Fibroblast of skin of abdomen (primary cell): ENCODE measurements at regions not wholly inside any gene's neighbourhood (a gene's known extent, or its start where the extent isn't known, plus 50 kb on each side); places are given as distances from the start of the nearest gene placed in this dataset.
"Not testable (repeated sequence)": the region's sequence is repeated elsewhere in the genome, so short reads cannot be mapped to it uniquely, and the experiment has no call there.

Experiments used
- DNase-seq: peaks from one replicate; pipeline ENCODE4 v3.0.0-alpha.2; 2013

- no peak for DNase-seq
These were observed 52.2 kb upstream of the C10orf90 start for GRCh38 chr10:126722726-126723125.

DNA sequence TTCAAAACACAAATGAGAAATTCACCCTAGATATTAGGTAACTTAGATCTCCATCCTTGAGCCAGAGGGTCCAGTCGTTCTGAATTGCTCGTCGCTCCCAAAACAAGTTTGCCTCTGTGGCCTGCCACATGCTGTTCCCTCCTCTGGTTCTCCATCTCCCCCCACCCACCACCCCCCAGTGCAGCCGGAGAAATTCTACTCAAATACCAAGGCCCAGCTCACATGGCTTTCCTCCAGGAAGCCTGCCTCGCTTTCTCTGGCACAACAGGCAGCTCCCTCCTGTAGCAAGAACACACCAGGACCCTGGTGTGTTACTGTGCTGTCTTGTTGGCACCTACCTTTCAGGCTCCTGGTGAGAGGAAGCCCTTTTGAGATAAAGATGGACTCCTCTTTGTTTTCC is 52.7 kb upstream of the C10orf90 start:
- DNase-seq = no peak

DNA sequence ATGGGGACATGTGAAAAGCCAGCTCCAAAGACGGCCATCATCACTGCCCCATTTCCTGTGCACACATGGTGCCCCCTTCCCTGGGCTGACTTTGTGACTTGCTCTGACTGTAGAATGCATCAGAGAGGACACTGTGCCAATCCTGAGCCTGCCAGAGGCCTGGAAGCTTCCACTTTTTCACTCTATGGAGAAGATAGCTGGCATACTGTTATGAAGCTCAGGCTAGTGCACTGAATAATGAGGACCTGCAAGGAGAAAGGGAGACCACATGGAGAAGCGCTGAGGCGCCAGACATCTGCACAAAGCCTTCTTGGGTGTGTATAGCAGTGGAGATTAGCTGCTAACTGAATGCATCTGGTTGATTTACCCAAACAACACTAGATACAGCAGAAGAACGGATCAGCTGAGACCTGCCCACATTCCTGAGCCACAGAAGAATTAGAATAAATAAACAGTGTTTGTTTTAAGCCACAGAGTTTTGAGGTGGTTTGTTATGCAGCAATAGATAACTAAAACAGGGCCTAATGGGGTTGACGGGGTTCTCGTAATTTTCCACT is 58.9 kb upstream of the C10orf90 start:
- no peak for DNase-seq

DNA sequence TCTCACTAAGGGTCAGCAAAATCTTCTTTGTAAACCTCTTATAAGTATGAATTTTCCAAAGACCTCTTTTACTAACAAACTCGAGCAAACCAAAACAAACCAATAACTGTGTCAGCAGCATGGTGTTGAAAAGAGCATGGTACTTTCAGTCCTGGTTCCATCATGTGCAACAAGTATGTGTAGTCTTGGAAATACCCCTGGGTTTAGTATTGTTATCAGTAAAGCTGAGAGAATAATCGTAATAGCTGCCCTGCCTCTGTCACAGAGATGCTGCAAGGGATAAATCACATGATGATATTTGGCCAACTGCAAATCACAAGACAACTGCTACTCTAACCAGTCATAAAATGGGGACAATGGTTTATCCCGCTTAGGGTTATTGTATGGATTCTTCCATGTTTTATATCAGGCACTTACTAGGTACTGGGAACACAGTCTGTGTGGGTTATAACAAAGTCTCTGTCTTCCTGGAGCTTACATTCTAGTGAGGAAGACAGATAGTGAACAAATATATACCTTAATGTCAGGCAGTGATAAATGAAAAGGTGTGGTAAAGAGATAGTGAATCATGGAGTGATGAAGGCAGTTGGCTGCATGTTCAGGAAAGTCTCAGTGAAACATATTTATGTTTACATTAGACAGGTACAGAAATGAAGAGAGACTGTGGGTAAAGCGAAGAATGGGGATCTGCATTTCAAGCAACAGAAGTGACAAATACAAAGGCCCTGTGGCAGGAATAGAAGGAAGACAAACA is 60.5 kb upstream of the C10orf90 start:
- no peak for DNase-seq

DNA sequence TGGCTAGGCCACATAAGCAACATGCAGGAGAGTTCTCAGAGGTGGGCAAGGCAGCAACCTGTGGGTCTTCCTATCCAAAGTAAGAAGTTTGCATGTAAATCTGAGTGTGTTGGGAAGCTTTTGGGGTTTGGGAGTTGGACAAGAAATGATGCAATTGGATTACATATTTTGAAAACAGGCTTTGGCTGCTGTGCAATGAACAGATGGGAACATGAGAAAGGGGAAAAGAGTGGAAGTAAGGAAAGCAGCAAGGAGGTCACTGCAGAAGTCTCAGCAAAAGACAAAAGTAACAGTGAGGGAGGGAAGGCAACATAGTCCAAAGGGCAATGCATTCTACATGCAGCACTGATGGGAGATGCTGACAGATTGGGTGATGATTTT is 61.1 kb upstream of the C10orf90 start:
- DNase-seq = peak; percentile 62

DNA sequence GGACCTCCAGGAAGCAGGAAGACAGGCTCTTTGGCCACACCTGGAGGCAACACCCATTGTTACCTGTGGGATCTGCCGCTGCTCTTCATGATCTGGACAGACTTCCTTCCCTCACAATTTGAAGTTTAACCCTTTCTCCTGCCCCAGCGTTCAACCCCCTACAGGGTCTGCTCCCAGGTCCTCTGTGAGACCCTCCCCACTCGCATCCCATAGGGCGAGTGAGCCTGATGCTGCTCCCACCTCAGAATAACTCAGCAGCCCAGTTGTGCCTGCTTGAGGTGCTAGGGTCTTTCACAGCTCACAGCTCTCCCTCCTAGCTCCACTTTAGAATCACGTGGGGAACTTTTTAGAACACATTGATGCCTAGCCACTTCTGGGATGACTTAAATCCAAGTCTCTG is 61.8 kb upstream of the C10orf90 start:
- no peak for DNase-seq

- no peak for DNase-seq
These were observed 62.4 kb upstream of the C10orf90 start for GRCh38 chr10:126732868-126733267.

DNA sequence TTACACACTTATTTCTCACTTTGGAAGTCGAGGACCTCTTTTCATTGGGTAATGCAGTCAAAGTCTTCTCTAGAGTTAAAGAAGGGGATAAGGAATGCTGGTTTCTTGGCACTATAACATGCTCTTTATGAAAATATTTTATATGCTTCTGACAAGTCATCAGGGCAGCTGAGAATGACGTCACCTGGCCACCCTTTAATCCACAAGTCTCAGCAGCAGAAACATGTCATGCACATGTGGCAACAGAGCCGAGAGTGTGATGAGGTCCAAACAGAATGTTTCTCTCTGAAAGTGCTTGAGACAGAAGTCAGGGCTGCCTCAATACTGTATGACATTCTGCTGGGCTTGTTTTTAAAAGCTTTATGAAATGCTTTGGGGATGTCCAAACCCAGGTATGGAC is 63.5 kb upstream of the C10orf90 start:
- peak; percentile 47 for DNase-seq

DNA sequence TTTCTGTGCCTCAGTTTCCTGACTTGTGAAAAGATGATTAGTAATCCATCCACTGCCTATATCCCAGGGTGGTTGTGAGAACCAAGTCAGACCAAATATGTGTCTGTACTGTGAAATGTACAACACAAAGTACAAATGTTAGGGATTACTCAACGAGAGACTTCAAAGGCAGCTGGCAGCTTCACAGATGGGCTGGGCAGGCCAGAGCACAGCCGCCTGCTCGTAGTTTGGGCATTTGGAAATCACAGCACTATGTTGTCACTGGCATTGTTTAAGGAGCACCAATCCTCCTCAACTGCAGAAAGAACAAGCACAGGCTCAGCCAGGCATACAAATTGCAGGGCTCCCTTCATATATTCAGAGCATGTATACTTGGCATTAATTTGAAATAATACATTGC is 64.5 kb upstream of the C10orf90 start:
- DNase-seq = no peak

DNA sequence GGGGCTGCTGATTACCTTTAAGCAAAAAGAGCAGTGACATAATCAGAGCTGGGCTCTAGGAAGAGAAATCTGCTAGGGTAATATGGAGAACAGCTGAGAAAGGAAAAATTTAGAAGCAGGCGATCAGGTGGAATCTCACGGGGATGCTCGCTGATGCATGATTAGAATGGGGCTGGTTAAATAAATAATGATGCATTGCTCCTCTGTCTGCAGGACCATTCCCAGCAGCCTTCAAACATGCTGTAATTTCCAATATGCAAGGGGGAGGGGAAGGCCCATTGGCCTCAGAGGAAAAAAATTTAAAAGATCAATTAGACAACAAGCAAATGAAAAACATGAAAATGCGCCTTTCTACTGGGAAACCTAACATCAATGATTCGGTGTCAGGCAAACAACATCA is 65.6 kb upstream of the C10orf90 start:
- no peak for DNase-seq

DNA sequence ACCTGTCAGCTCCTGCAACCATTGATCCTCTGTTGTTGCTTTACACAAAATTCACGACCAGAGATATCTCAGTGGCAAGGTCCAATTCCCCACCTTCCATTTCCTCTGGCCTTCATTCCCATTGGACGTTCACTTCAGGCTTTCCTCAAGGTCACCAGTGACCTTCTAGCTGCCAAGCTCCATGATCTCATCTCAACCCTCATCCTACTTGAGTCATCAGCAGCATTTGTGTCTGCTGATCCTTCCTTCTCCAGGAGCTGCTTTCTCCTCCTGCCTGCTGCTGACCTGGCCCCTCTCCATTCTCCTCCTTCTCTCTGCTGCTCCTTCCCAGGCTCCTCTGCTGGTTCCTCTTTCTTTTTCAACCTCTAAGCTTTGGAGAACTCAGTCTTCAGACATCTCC is 66.2 kb upstream of the C10orf90 start:
- DNase-seq = no peak

DNA sequence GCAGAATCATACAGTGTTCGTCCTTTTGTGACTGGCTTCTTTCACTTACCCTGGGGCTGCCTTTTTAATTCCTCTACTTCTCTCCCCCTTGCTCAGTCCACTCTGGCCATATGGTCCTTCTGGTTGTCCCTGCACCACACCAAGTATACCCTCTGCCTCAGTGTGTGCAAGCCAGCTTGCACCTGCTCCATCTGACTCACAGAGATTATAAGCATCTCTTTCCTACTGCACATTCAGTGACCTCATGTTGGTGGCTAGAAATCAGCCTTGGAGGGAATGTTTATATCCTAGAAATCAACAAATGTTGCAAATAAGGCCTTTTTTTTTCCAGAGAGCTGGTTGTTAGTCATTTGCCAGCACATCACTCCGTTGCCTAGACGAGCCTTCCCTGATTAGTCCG is 67.5 kb upstream of the C10orf90 start:
- no peak for DNase-seq

DNA sequence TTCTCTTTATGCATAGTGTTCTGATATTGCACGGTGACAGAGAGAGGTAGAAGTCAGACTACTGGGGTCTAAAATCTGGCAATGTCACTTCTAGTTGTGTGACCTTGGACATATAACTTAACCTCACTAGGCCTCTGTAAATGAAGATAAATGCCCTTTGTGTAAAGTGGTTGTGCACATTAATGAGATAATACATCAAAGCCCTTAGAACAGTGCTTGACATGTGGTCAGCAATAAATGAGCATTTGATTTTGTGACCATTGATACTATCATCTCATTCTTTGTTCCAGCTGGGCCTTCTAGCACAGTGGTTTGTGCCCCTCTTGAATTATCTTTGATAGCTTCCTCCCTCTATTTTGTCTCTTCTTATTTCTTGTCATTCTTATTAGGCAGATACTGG is 74.1 kb upstream of the C10orf90 start:
- no peak for DNase-seq

DNA sequence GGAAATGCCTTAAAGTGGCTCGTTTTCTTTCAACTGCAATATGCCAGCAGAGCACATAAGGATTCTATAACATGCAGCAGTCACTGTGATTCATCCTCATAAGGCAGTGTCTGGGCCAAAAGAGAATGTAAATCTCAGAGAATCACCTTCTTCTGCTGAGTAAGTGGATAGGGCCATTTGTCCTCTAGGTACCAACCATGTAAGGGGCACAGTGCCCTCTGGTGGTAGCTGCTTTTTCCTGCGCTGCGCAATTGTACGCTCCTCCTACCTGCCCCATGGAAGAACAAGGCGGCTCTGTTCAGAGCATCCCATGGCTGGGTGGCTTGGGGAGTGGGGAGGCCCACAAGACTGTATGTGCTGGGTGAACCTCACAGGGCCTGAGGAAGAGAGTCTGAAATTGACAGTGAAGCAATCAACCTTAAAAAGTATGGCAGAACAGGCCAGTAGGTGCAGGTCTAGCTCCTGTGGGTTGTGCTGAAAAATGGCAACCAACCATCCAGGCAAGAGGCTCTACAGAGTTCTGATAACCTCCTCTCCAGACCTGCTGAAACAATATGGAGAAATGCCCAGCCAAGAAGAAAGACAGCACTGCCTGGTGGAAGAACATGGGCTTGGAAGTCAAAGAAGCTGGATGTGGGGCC is 78.6 kb upstream of the C10orf90 start:
- DNase-seq = peak; percentile 94

DNA sequence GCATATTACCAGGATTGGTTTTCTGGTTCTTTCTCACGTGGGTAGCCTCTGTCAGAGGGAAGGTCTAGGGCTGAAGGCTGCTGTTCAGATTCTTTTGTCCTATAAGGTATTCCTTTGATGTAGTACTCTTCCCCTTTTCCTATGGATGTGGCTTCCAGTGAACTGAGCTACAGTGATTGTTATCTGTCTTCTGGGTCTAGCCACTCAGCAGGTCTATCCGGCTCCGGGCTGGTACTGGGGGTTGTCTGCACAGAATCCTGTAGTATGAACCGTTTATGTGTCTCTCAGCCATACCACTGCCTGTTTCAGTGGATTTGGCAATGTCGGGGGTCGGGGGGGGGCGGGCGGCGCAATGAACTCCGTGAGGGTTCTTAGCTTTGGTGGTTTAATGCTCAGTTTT is 84.5 kb upstream of the C10orf90 start:
- DNase-seq = no peak

DNA sequence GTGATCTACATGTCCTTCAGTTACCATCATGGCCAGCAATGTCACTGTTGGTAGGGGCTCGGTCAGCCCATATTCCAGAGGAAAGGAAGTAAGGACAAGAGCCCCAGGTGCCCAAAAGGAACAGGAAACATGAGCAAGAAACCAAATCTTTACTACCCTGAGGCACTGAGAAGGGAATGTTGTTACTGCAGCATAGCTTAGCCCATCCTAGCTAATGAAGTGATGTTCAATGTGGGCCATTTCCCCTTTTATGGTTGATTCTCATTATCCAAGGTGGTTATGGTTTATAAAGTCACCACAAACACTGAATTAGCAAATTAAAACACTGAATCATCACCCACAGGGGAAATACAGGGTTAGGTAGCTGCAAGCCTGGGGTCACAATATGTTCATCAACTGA is 88.4 kb upstream of the C10orf90 start:
- no peak for DNase-seq

DNA sequence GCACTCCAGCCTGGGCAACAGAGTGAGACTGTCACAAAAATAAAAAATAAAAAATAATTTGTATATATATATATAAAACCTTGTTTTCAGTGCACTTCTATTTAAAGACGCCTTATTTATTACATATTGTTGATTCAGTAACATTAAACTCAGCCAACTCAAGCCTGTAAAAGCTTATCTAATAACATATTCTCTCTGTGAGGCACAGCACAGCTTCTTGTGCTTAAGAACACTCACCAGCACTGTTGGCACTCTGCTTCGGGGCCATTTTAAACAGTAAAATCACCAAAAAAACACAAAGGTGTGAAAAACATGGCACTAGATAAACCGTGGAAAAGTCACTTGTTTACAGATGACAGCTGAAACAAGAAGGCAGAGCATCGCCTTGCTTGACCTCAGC is 89.0 kb upstream of the C10orf90 start:
- DNase-seq = no peak

DNA sequence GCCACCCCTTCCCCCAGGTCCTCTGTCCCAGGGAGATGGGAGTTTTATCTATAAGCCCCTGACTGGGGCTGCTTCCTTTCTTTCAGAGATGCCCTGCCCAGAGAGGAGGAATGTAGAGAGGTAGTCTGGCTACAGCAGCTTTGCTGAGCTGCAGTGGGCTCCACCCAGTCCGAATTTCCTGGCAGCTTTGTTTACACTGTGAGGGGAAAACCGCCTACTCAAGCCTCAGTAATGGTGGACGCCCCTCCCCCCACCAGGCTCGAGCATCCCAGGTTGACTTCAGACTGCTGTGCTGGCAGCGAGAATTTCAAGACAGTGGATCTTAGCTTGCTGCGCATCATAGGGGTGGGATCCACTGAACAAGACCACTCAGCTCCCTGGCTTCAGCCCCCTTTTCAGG is 96.2 kb upstream of the C10orf90 start:
- DNase-seq = not testable (repeated sequence)

- DNase-seq = no peak
These were observed 100.3 kb upstream of the C10orf90 start for GRCh38 chr10:126770809-126771208.

- peak; percentile 36 for DNase-seq
These were observed 105.7 kb upstream of the C10orf90 start for GRCh38 chr10:126776168-126776567.

- no peak for DNase-seq
These were observed 107.2 kb upstream of the C10orf90 start for GRCh38 chr10:126777714-126778113.

- no peak for DNase-seq
These were observed 111.1 kb upstream of the C10orf90 start for GRCh38 chr10:126781450-126782216.

GRCh38 chr10:126783806-126784557 is 113.5 kb upstream of the C10orf90 start:
- DNase-seq = no peak
